ENCODE measurements at regions not wholly inside any gene's neighbourhood (a gene's known extent, or its start where the extent isn't known, plus 50 kb on each side); places are given as distances from the start of the nearest gene placed in this dataset.
A peak's percentile ranks its signal among the peaks of the same experiment; 100 is the strongest.

DNA sequence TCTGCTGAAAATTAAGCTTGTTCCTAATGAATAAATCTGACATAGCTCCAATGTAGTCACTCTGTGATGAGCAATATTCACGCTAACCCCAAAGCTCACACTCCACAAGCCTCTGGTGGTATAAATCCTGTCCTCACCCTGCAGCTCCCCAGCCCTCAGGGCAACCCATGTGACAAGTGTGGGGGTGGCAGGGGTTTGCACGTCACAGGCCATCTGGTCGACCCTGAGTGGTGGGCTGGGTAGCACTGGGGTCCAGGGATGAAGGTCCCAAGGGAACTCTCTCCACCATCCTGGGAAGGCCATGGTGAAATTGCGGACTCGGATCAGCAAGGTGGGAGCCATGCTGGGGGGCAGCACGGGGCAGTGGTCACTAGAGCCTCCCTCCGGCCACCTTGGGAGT is 100.0 kb upstream of the SOX1 start:
- ChIA-PET CTCF (no interaction called here), POLR2A (no interaction called here)
- Histone ChIP-seq H3K27ac (no peak overlapping the region), H3K4me1 (no peaks in the 10 kb centered on the region), H3K4me3 (no peak overlapping the region), H3K9me3 (no peaks in the 10 kb centered on the region), H3K4me2 (no peak overlapping the region)
- no peak for DNase-seq (ENCODE audit: low read depth in 1 of 2, low spot score in 1 of 2)
- no peak for FAIRE-seq
- no peak for ATAC-seq
- WGBS (ENCODE audit: missing lambda C conversion rate) = 44% methylated on average over 2 of the region's 7 CpGs
- no peak for TF ChIP-seq FOSB (CRISPR knock-in tag; IDR thresholded peaks at IDR 0.05)
- TF ChIP-seq, protein P1, sequence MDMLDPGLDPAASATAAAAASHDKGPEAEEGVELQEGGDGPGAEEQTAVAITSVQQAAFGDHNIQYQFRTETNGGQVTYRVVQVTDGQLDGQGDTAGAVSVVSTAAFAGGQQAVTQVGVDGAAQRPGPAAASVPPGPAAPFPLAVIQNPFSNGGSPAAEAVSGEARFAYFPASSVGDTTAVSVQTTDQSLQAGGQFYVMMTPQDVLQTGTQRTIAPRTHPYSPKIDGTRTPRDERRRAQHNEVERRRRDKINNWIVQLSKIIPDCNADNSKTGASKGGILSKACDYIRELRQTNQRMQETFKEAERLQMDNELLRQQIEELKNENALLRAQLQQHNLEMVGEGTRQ (IDR thresholded peaks at IDR 0.05) = no peak

DNA sequence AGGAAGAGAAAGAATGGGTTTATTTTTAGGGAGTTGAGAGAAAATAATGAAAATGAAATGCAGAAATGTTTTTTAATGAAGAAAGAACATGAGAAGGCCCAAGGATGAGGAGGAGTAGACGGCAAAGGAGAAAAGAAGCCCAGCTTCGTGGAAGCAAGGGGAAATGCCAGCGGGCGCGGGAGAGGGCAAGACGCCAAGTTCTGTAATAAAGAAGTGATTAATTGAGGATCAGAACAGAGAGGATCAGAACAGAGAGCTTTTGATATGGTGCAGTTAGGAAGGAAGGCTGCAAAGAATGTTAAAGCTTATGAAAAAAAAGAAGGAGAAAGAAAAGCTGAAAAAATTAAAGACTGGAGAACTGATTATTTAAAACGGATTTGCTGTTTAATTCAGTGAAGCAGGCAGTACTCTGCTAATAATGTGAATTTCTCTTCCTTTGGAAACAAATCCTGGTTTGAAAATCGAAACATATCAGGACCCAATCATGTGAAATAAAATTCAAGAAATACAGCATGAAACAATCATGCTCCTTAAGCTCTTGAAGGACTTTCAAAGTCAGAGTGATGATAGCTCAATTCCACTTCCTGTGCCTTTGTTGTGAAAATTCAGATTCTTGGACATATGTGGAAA is 99.3 kb upstream of the SOX1 start:
- no peaks in the 10 kb centered on the region for H3K4me1 ChIP-seq
- no peak overlapping the region for H3K4me3 ChIP-seq
- DNase-seq (ENCODE audit: low read depth in 1 of 2, low spot score in 1 of 2) = no peak
- no peak overlapping the region for H3K4me2 ChIP-seq
- no peak overlapping the region for H3K27ac ChIP-seq
- no peak for FAIRE-seq
- no peaks in the 10 kb centered on the region for H3K9me3 ChIP-seq
- no peak for TF ChIP-seq EP300 (IDR thresholded peaks at IDR 0.05)
- TF ChIP-seq EHF (CRISPR knock-in tag; IDR thresholded peaks at IDR 0.05) = no peak
- TF ChIP-seq CBX8 (IDR thresholded peaks at IDR 0.05) = 0 out of 2 replicates have a peak, but pooled peaks have one; percentile 37
- TF ChIP-seq RNF2 (IDR thresholded peaks at IDR 0.05; ENCODE audit: borderline replicate concordance, low read depth) = peak; percentile 78; the same call in 1 of the 2 replicates
- no peak for ATAC-seq
- 43% methylated on average over 8 of the region's 8 CpGs for WGBS (ENCODE audit: missing lambda C conversion rate)
- POLR2A ChIA-PET = no interaction called here
- CTCF ChIA-PET = no interaction called here

GRCh38 chr13:111968336-111969010 is 98.5 kb upstream of the SOX1 start:
- Histone ChIP-seq H3K4me3 (no peak overlapping the region), H3K9me3 (no peaks in the 10 kb centered on the region), H3K4me2 (no peak overlapping the region), H3K4me1 (no peaks in the 10 kb centered on the region), H3K27ac (no peak overlapping the region)
- WGBS (ENCODE audit: missing lambda C conversion rate) = 16% methylated on average over 12 of the region's 12 CpGs
- ATAC-seq (no peak), DNase-seq (ENCODE audit: low read depth in 1 of 2, low spot score in 1 of 2) (no peak), FAIRE-seq (no peak)
- no peak for TF ChIP-seq CTCF (IDR thresholded peaks at IDR 0.05)
- no peak for TF ChIP-seq BHLHE40 (IDR thresholded peaks at IDR 0.05; ENCODE audit: low read depth, low read length)
- CTCF ChIA-PET = no interaction called here
- POLR2A ChIA-PET = no interaction called here

DNA sequence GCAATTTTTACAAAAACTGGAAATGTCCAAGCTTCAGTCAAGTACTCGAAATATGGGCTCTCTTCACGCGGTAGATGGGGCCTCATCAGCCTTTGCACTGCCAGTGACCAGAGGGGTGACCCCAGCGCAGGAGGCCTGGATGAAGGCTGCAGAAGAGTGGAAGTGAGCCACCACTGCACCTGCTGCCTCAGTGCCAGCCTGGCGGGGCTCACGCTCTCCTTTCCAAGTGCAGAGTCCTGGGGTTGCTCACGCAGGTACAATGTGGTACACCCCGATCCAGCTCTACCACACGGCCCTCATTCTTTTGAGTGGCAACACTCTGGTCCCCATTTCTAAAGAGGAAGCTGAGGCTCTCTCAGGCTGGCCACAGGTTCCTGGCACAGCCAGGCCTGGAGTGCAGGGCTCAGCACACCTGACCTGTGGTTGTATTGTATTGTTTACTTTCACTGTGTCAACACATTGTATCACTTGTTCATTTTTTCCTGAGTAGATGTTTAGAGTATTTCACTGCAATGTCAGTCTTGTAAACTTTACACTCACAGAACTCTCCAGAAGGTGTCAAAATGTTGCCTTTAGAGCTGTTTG is 97.3 kb upstream of the SOX1 start:
- no peaks in the 10 kb centered on the region for H3K9me3 ChIP-seq
- FAIRE-seq = no peak
- H3K27ac ChIP-seq = no peak overlapping the region
- ChIA-PET POLR2A (no interaction called here), CTCF (no interaction called here)
- H3K4me1 ChIP-seq = no peaks in the 10 kb centered on the region
- H3K4me2 ChIP-seq = no peak overlapping the region
- WGBS (ENCODE audit: missing lambda C conversion rate) = 15% methylated on average over 4 of the region's 9 CpGs
- no peak for ATAC-seq
- no peak overlapping the region for H3K4me3 ChIP-seq
- DNase-seq (ENCODE audit: low read depth in 1 of 2, low spot score in 1 of 2) = no peak
- TF ChIP-seq RAD21 (conservative IDR thresholded peaks at IDR 0.05 in 1 of 2, IDR thresholded peaks at IDR 0.05 in 1 of 2) (no peak), ZNF302 (CRISPR knock-in tag; IDR thresholded peaks at IDR 0.05) (no peak), CBX2 (IDR thresholded peaks at IDR 0.05; ENCODE audit: borderline replicate concordance, low read depth) (no peak), RFX5 (IDR thresholded peaks at IDR 0.05) (no peak), ATOH8 (CRISPR knock-in tag; IDR thresholded peaks at IDR 0.05; ENCODE audit: low read depth) (no peak), HDAC2 (IDR thresholded peaks at IDR 0.05) (no peak), SMC3 (IDR thresholded peaks at IDR 0.05) (no peak)
- TF ChIP-seq, protein P1 (IDR thresholded peaks at IDR 0.05) = no peak

All from A549 (cell line).